Activated CD8-positive, alpha-beta memory T cell treated with anti-CD3 and anti-CD28 coated beads, Interleukin-2, amount 50 U/mL, for 48 hours (primary cell): ENCODE measurements at regions not wholly inside any gene's neighbourhood (a gene's known extent, or its start where the extent isn't known, plus 50 kb on each side); places are given as distances from the start of the nearest gene placed in this dataset.
"Not testable (repeated sequence)": the region's sequence is repeated elsewhere in the genome, so short reads cannot be mapped to it uniquely, and the experiment has no call there.

Experiments
- DNase-seq: peaks from one replicate; pipeline ENCODE4 v3.0.0-alpha.2; 2020

- DNase-seq, result no peak
Observed at GRCh38 chr12:5166976-5167375, 123.3 kb downstream of the KCNA5 start.

- DNase-seq, result no peak
Observed at GRCh38 chr12:5168148-5168547, 124.5 kb downstream of the KCNA5 start.

DNA sequence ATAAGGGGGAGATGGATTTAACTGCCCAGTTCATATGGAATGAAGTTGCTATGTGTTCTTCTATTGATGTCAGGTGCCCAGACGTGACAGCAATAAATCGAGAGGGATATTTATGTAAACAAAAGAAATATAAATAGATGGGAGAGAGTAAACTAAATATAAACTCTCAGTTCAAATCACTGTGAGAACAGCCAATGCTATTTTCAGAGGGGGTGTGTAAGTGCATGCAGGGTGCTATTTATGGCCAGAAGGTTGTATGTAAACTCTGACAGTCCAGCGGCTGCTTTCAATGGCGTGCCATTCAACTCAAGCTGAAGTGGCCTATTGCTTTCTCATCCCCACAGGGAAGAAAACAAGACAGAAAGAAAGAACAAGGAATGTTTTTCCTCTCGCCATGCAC lies 127.2 kb downstream of the KCNA5 start:
- DNase-seq, result no peak

DNA sequence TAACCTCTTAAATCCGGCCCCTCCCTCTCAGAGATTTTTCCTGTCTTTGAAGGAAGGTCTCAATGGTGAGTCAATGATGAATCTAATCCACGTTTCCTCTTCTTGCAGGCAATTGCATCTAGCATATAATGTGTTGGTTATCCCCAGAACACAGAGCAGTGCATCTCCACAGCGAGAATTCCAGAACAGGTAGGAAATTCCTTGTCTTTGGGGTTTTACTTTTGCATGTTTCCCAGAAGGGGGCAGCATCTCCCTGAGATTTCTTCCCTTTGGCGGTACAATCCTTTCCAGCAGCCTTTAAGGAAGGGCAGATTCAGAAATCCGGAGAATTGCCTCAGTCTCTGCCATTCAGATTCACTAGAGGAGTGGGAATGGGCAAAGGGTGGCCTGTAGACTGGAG lies 128.0 kb downstream of the KCNA5 start:
- DNase-seq, result no peak

GRCh38 chr12:5172886-5173285 lies 129.2 kb downstream of the KCNA5 start:
- DNase-seq, result no peak

- DNase-seq, result no peak
Observed at GRCh38 chr12:5173511-5174011, 129.9 kb downstream of the KCNA5 start.

- not testable (repeated sequence) for DNase-seq
Observed at GRCh38 chr12:5175415-5175814, 131.7 kb downstream of the KCNA5 start.

GRCh38 chr12:5176036-5176435 lies 132.4 kb downstream of the KCNA5 start:
- no peak for DNase-seq

- no peak for DNase-seq
Observed at GRCh38 chr12:5177096-5177495, 133.4 kb downstream of the KCNA5 start.

GRCh38 chr12:5177731-5178130 lies 134.1 kb downstream of the KCNA5 start:
- no peak for DNase-seq

GRCh38 chr12:5178571-5178970 lies 134.9 kb downstream of the KCNA5 start:
- DNase-seq, result no peak

DNA sequence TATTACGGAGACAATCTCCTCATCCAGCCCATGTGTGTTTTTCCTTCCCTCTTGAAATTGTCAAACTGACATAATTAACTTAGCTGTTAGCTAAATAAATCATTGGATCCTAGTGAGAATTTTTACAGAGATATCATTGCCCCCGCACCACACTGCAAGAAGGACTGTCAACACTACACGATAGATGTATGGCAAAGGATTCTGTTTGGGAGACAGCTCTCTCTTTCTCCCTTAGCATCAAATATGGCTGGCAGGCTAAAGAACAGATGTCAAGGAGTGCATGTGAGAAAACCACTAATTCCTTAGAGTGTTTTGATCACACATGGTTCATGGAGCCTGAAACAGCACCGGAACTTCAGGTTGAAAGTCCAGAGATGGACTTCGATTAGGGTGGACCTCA lies 136.8 kb downstream of the KCNA5 start:
- DNase-seq, result no peak

GRCh38 chr12:5184186-5184585 lies 140.5 kb downstream of the KCNA5 start:
- no peak for DNase-seq

- no peak for DNase-seq
Observed at GRCh38 chr12:5185435-5186069, 141.9 kb downstream of the KCNA5 start.

GRCh38 chr12:5186715-5187114 lies 143.0 kb downstream of the KCNA5 start:
- no peak for DNase-seq

DNA sequence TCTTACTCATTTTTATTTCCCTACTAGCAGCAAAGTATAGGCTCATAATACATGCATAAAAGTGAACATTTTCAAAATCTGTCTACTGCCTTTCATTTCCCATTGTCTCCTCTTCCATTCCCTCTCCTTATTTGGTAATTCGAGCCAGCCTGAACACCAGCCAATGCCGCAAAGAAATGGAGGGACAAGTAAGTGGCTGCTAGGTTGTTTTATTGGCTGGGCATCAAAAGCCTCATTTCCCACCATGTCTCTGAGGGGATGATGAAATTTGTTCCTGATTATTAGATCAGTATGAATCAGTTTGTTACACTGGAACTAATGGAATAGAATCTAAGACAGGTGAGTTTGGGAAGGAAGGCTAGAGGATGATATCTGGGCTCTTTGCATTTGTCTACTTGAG lies 143.5 kb downstream of the KCNA5 start:
- no peak for DNase-seq

- no peak for DNase-seq
Observed at GRCh38 chr12:5188472-5188871, 144.8 kb downstream of the KCNA5 start.

GRCh38 chr12:5189173-5189572 lies 145.5 kb downstream of the KCNA5 start:
- no peak for DNase-seq

- DNase-seq, result no peak
Observed at GRCh38 chr12:5191803-5192538, 148.3 kb downstream of the KCNA5 start.

DNA sequence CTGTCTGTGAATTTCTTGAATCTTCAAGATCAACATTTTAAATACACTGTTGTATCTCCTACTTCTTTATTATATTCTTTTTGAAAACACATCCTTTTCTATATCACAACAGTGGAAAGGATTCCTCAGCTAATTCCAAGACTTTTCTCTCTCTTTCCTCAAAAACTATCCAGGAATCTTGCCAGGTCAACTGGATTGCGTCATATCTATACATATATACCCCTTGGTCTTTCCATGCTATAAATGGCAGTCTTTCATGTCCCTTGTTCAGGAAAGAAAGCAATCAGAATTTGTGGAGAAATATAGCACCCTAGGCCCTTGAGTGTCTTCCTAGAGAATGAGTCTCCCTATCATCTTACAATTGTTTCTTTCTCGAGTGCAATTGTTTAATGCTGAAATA lies 149.0 kb downstream of the KCNA5 start:
- no peak for DNase-seq

DNA sequence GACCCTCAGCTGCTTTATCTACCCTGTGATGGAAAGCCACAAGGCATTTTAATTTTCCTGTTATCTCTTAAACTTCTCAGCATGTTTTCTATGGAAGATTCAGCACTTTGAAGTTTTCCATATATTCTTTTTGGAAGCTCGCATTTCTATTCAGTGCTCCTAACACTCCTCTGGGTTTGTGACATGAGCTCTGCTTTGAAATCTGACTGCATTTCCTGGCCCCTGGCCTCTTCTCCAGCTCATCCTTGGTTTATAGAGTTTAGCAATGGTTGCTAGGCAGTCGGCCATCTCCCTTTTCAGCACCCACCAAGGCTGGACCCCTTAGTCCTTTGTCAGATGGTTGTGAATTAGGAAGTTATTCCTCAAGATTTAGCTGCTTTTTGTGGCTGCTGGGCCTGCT lies 150.6 kb downstream of the KCNA5 start:
- DNase-seq, result no peak

DNA sequence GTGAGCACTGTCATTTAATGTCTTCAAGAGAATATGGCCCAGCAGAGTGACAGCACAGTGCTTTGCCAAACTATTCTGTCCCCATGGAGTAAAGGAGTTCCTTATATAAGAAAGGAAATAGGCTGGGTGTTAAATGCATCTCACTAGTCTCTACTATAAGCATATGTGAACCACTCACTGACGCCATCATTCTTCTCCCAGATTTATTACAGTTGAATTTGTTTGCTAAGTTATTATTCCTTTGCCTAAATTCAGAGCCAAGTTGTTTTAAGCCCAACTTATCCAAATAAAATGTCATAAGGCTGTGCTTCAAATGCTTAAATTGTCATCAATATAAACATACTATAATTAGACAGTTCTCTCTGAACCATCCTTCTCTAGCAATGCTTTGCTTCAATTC lies 151.6 kb downstream of the KCNA5 start:
- DNase-seq, result no peak

DNA sequence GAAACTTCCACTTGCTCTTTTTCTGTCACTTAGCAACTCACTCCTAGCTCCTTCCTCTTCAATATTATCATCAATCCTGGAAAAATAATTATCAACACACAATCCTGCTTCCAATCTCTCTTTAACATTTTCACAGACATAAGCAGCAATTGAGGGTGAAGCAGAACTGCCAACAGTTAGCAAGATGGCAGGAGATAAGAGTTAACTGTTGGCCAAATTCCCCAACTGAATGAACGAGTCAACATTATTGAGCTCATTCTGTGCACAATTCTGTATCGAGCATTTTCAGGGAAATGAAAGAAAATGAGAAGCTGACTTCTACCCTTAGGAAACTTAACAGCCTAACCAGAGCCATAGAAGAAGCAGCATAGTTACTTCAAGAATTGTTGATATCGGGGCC lies 152.0 kb downstream of the KCNA5 start:
- DNase-seq, result no peak

- no peak for DNase-seq
Observed at GRCh38 chr12:5197131-5197530, 153.5 kb downstream of the KCNA5 start.

- DNase-seq, result no peak
Observed at GRCh38 chr12:5197656-5198055, 154.0 kb downstream of the KCNA5 start.
